ENCODE measurements at regions not wholly inside any gene's neighbourhood (a gene's known extent, or its start where the extent isn't known, plus 50 kb on each side); places are given as distances from the start of the nearest gene placed in this dataset.

GRCh38 chr6:146948790-146949342 is 255.4 kb upstream of the STXBP5 start:
- no peaks in the 10 kb centered on the region for H3K27me3 ChIP-seq (ENCODE audit: insufficient read depth, poor library complexity, severe bottlenecking)
- no peak overlapping the region for H3K4me3 ChIP-seq (replicated peaks; ENCODE audit: insufficient read depth, low read length)
- H3K27ac ChIP-seq (replicated peaks) = no peak overlapping the region
- TF ChIP-seq, protein P1, sequence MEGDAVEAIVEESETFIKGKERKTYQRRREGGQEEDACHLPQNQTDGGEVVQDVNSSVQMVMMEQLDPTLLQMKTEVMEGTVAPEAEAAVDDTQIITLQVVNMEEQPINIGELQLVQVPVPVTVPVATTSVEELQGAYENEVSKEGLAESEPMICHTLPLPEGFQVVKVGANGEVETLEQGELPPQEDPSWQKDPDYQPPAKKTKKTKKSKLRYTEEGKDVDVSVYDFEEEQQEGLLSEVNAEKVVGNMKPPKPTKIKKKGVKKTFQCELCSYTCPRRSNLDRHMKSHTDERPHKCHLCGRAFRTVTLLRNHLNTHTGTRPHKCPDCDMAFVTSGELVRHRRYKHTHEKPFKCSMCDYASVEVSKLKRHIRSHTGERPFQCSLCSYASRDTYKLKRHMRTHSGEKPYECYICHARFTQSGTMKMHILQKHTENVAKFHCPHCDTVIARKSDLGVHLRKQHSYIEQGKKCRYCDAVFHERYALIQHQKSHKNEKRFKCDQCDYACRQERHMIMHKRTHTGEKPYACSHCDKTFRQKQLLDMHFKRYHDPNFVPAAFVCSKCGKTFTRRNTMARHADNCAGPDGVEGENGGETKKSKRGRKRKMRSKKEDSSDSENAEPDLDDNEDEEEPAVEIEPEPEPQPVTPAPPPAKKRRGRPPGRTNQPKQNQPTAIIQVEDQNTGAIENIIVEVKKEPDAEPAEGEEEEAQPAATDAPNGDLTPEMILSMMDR (IDR thresholded peaks at IDR 0.05; ENCODE audit: insufficient read depth, low read length) = no peak
- TF ChIP-seq POLR2AphosphoS5 (IDR thresholded peaks at IDR 0.05; ENCODE audit: low read depth) = no peak
- TF ChIP-seq, protein P2, sequence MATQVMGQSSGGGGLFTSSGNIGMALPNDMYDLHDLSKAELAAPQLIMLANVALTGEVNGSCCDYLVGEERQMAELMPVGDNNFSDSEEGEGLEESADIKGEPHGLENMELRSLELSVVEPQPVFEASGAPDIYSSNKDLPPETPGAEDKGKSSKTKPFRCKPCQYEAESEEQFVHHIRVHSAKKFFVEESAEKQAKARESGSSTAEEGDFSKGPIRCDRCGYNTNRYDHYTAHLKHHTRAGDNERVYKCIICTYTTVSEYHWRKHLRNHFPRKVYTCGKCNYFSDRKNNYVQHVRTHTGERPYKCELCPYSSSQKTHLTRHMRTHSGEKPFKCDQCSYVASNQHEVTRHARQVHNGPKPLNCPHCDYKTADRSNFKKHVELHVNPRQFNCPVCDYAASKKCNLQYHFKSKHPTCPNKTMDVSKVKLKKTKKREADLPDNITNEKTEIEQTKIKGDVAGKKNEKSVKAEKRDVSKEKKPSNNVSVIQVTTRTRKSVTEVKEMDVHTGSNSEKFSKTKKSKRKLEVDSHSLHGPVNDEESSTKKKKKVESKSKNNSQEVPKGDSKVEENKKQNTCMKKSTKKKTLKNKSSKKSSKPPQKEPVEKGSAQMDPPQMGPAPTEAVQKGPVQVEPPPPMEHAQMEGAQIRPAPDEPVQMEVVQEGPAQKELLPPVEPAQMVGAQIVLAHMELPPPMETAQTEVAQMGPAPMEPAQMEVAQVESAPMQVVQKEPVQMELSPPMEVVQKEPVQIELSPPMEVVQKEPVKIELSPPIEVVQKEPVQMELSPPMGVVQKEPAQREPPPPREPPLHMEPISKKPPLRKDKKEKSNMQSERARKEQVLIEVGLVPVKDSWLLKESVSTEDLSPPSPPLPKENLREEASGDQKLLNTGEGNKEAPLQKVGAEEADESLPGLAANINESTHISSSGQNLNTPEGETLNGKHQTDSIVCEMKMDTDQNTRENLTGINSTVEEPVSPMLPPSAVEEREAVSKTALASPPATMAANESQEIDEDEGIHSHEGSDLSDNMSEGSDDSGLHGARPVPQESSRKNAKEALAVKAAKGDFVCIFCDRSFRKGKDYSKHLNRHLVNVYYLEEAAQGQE (IDR thresholded peaks at IDR 0.05; ENCODE audit: insufficient replicate concordance, low read depth) = no peak
- TF ChIP-seq SPI1 (IDR thresholded peaks at IDR 0.05; ENCODE audit: borderline replicate concordance, low read depth) = no peak
- TF ChIP-seq GABPA (IDR thresholded peaks at IDR 0.05; ENCODE audit: low read depth) = no peak
- no peak for DNase-seq (ENCODE audit: low read depth in 1 of 2, low spot score in 1 of 2)

GRCh38 chr6:146949425-146949824 is 254.8 kb upstream of the STXBP5 start:
- H3K27me3 ChIP-seq (ENCODE audit: insufficient read depth, poor library complexity, severe bottlenecking) = no peaks in the 10 kb centered on the region
- no peak overlapping the region for H3K27ac ChIP-seq (replicated peaks)
- TF ChIP-seq POLR2AphosphoS5 (IDR thresholded peaks at IDR 0.05; ENCODE audit: low read depth) (no peak), SPI1 (IDR thresholded peaks at IDR 0.05; ENCODE audit: borderline replicate concordance, low read depth) (no peak), GABPA (IDR thresholded peaks at IDR 0.05; ENCODE audit: low read depth) (no peak)
- TF ChIP-seq, protein P2 (IDR thresholded peaks at IDR 0.05; ENCODE audit: insufficient replicate concordance, low read depth) = no peak
- TF ChIP-seq, protein P1 (IDR thresholded peaks at IDR 0.05; ENCODE audit: insufficient read depth, low read length) = no peak
- DNase-seq (ENCODE audit: low read depth in 1 of 2, low spot score in 1 of 2) = no peak
- H3K4me3 ChIP-seq (replicated peaks; ENCODE audit: insufficient read depth, low read length) = no peak overlapping the region

DNA sequence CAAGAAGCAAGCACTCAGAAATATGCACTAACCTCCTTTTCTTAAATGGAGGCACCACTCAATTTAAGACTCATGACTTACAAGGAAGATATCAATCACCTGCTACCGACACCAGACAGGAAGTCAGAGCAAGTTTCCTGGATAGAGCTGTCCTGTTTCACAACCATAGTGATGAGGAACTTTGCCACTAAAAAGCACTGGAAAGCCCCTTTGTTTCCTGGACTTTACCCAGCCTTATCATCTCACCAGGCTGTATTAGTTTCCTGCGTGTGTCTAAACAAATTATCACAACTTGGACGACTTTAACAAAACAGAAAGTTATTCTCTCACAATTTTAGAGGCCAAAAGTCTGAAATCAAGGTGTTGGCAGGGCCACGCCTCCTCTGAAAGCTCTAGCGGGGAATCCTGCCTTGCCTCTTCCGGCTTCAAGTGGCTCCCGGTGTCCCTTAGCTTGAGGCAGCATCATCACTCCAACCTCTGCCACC is 253.8 kb upstream of the STXBP5 start:
- peak; percentile 6 to 51 for DNase-seq (ENCODE audit: low read depth in 1 of 2, low spot score in 1 of 2)
- 0 out of 2 replicates have a peak, but pooled peaks have one; percentile 29 for TF ChIP-seq SPI1 (IDR thresholded peaks at IDR 0.05; ENCODE audit: borderline replicate concordance, low read depth)
- peak; percentile 38; the same call in 1 of the 2 replicates for TF ChIP-seq GABPA (IDR thresholded peaks at IDR 0.05; ENCODE audit: low read depth)
- TF ChIP-seq, protein P1 (IDR thresholded peaks at IDR 0.05; ENCODE audit: insufficient read depth, low read length) = no peak
- no peaks in the 10 kb centered on the region for H3K27me3 ChIP-seq (ENCODE audit: insufficient read depth, poor library complexity, severe bottlenecking)
- H3K27ac ChIP-seq (replicated peaks) = no peak overlapping the region
- H3K4me3 ChIP-seq (replicated peaks; ENCODE audit: insufficient read depth, low read length) = no peak overlapping the region

DNA sequence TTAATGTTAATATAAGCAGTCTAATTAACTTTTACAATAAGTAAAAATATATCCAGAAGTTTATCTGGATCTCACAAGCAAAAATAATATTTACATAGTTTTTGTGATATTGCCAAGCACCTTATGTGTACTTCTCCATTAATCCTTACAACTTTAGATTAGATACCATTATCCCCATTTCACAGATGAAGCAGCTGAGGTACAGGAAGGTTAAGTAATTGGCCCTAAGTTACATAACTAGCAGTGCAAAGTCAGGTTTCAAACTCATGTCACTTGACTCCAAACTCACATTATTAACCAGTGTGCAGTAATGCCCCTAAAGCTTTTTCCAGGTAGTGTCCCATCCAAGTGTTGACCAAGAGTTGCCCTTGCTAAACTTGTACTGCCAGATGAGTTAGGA is 248.6 kb upstream of the STXBP5 start:
- TF ChIP-seq, protein P2 (IDR thresholded peaks at IDR 0.05; ENCODE audit: insufficient replicate concordance, low read depth) = no peak
- TF ChIP-seq GABPA (IDR thresholded peaks at IDR 0.05; ENCODE audit: low read depth) = no peak
- TF ChIP-seq POLR2AphosphoS5 (IDR thresholded peaks at IDR 0.05; ENCODE audit: low read depth) = no peak
- TF ChIP-seq SPI1 (IDR thresholded peaks at IDR 0.05; ENCODE audit: borderline replicate concordance, low read depth) = no peak
- TF ChIP-seq, protein P1 (IDR thresholded peaks at IDR 0.05; ENCODE audit: insufficient read depth, low read length) = no peak
- no peak overlapping the region for H3K27ac ChIP-seq (replicated peaks)
- no peak for DNase-seq (ENCODE audit: low read depth in 1 of 2, low spot score in 1 of 2)
- H3K4me3 ChIP-seq (replicated peaks; ENCODE audit: insufficient read depth, low read length) = no peak overlapping the region
- no peaks in the 10 kb centered on the region for H3K27me3 ChIP-seq (ENCODE audit: insufficient read depth, poor library complexity, severe bottlenecking)
